ENCODE measurements at regions not wholly inside any gene's neighbourhood (a gene's known extent, or its start where the extent isn't known, plus 50 kb on each side); places are given as distances from the start of the nearest gene placed in this dataset.

DNA sequence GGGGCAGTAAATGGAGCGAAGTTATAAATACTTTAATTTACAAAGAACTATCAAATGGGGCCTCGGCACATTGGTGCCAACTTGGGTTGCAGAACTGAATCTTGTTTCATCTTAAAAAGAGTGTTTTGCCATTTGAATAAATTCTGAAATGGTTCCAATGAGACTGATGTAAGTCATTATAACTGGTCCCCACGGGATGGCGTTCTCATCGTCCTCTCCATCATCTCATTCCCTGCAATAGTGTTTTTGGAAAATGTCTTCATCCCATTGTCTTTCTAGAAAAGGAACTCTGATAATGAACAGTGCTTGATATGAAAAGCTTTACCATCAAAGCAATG is 422.0 kb upstream of the ID2 start:
- H3K79me2 ChIP-seq (ENCODE audit: insufficient read depth, low read length): no peaks in the 10 kb centered on the region
- no peaks in the 10 kb centered on the region for H3K36me3 ChIP-seq (replicated peaks in 1 of 2; ENCODE audit: control insufficient read depth in 1 of 2, insufficient read depth in 2 of 2, low read length in 2 of 2)
- no peaks in the 10 kb centered on the region for H4K20me1 ChIP-seq (ENCODE audit: insufficient read depth, low read length)
- Mint-ChIP-seq H3K9me3 (peaks cover 0 to 3% (median 0%) of the 10 kb centered on the region in 7 donors), H3K27me3 (ENCODE audit: low read depth in 3 of 3) (peaks cover 0 to 2% (median 0%) of the 10 kb centered on the region in 3 donors), H3K4me3 (no peak overlapping the region), H3K36me3 (peaks cover 0 to 1% of the 10 kb centered on the region in 2 donors), H3K27ac (peak overlapping the region in 1 of 7 donors; percentile 12), H3K4me1 (peaks cover 17% of the 10 kb centered on the region)
- H3K4me3 ChIP-seq (replicated peaks in 1 of 3; ENCODE audit: low read depth in 2 of 3, low read length in 3 of 3): no peak overlapping the region
- DNase-seq: no peak
- H3K9ac ChIP-seq (ENCODE audit: insufficient read depth, low read length, poor library complexity, severe bottlenecking): no peak overlapping the region
- intact Hi-C loops (cut with micrococcal nuclease): no loop called here
- H3K4me1 ChIP-seq (ENCODE audit: control insufficient read depth in 1 of 2, insufficient read depth in 2 of 2, low read length in 2 of 2): peaks cover 17 to 20% of the 10 kb centered on the region in 2 donors
- H3K27ac ChIP-seq (ENCODE audit: low read depth in 1 of 2, low read length in 2 of 2): peak overlapping the region in 1 of 2 donors; percentile 1
- WGBS (ENCODE audit: insufficient coverage): no CpG with 5 or more reads among the region's 5 CpGs
- TF ChIP-seq, protein P1, sequence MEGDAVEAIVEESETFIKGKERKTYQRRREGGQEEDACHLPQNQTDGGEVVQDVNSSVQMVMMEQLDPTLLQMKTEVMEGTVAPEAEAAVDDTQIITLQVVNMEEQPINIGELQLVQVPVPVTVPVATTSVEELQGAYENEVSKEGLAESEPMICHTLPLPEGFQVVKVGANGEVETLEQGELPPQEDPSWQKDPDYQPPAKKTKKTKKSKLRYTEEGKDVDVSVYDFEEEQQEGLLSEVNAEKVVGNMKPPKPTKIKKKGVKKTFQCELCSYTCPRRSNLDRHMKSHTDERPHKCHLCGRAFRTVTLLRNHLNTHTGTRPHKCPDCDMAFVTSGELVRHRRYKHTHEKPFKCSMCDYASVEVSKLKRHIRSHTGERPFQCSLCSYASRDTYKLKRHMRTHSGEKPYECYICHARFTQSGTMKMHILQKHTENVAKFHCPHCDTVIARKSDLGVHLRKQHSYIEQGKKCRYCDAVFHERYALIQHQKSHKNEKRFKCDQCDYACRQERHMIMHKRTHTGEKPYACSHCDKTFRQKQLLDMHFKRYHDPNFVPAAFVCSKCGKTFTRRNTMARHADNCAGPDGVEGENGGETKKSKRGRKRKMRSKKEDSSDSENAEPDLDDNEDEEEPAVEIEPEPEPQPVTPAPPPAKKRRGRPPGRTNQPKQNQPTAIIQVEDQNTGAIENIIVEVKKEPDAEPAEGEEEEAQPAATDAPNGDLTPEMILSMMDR (IDR thresholded peaks at IDR 0.05): no peak
- H3K4me2 ChIP-seq (replicated peaks; ENCODE audit: extremely low read depth, low read length, poor library complexity, severe bottlenecking): no peak overlapping the region
- no peaks in the 10 kb centered on the region for H3K27me3 ChIP-seq (ENCODE audit: control insufficient read depth in 2 of 2, insufficient read depth in 2 of 2, low read length in 2 of 2)
- no peaks in the 10 kb centered on the region for H3K9me3 ChIP-seq (replicated peaks in 1 of 2; ENCODE audit: control insufficient read depth in 1 of 2, insufficient read depth in 1 of 2, low read length in 2 of 2)
- H2AFZ ChIP-seq (ENCODE audit: insufficient read depth, low read depth, low read length, poor library complexity, severe bottlenecking): no peak overlapping the region

GRCh38 chr2:8260213-8260612 is 421.6 kb upstream of the ID2 start:
- peaks cover 0 to 2% (median 0%) of the 10 kb centered on the region in 3 donors for H3K27me3 Mint-ChIP-seq (ENCODE audit: low read depth in 3 of 3)
- H3K27me3 ChIP-seq (ENCODE audit: control insufficient read depth in 2 of 2, insufficient read depth in 2 of 2, low read length in 2 of 2): no peaks in the 10 kb centered on the region
- peaks cover 17% of the 10 kb centered on the region for H3K4me1 Mint-ChIP-seq
- peaks cover 17 to 20% of the 10 kb centered on the region in 2 donors for H3K4me1 ChIP-seq (ENCODE audit: control insufficient read depth in 1 of 2, insufficient read depth in 2 of 2, low read length in 2 of 2)
- no peaks in the 10 kb centered on the region for H3K79me2 ChIP-seq (ENCODE audit: insufficient read depth, low read length)
- intact Hi-C loops (cut with micrococcal nuclease): no loop called here
- no peak overlapping the region for H3K9ac ChIP-seq (ENCODE audit: insufficient read depth, low read length, poor library complexity, severe bottlenecking)
- no peaks in the 10 kb centered on the region for H4K20me1 ChIP-seq (ENCODE audit: insufficient read depth, low read length)
- DNase-seq: no peak
- TF ChIP-seq, protein P1 (IDR thresholded peaks at IDR 0.05): no peak
- H3K27ac Mint-ChIP-seq: no peak overlapping the region
- H3K27ac ChIP-seq (ENCODE audit: low read depth in 1 of 2, low read length in 2 of 2): no peak overlapping the region
- no peaks in the 10 kb centered on the region for H3K36me3 ChIP-seq (replicated peaks in 1 of 2; ENCODE audit: control insufficient read depth in 1 of 2, insufficient read depth in 2 of 2, low read length in 2 of 2)
- no peak overlapping the region for H3K4me3 Mint-ChIP-seq
- H3K36me3 Mint-ChIP-seq: peaks cover 0 to 1% of the 10 kb centered on the region in 2 donors
- H3K4me2 ChIP-seq (replicated peaks; ENCODE audit: extremely low read depth, low read length, poor library complexity, severe bottlenecking): no peak overlapping the region
- 100% methylated on average over 1 of the region's 11 CpGs for WGBS (ENCODE audit: insufficient coverage)
- peaks cover 0 to 3% (median 0%) of the 10 kb centered on the region in 7 donors for H3K9me3 Mint-ChIP-seq
- H2AFZ ChIP-seq (ENCODE audit: insufficient read depth, low read depth, low read length, poor library complexity, severe bottlenecking): no peak overlapping the region
- H3K9me3 ChIP-seq (replicated peaks in 1 of 2; ENCODE audit: control insufficient read depth in 1 of 2, insufficient read depth in 1 of 2, low read length in 2 of 2): no peaks in the 10 kb centered on the region
- no peak overlapping the region for H3K4me3 ChIP-seq (replicated peaks in 1 of 3; ENCODE audit: low read depth in 2 of 3, low read length in 3 of 3)

Measured in CD14-positive monocyte (primary cell).